ENCODE measurements at regions not wholly inside any gene's neighbourhood (a gene's known extent, or its start where the extent isn't known, plus 50 kb on each side); places are given as distances from the start of the nearest gene placed in this dataset.

DNA sequence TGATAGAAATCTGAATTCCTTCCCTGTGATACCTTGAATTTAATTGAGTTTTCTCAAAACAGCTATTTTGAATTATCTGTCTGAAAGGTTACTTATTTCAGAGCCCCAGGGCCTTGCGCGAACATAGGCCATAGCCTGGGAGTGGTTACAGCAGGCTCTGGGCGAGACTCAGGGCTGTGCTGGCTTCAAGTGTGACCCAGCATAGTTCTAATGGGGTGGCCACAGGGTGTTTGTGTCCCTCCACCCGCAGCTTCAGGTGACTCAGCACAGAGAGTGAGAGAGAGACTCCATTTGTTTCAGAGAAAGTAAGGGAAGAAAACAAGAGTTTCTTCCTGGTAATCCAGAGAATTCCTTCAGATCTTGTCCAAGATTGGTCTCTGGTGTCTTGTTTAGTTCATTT, 137.9 kb upstream of the POU3F3 start:
- H3K9me3 Mint-ChIP-seq, result no peaks in the 10 kb centered on the region
- H3K4me3 Mint-ChIP-seq, result no peak overlapping the region
- WGBS (ENCODE audit: insufficient coverage), result 90% methylated on average over 3 of the region's 4 CpGs
- H3K4me1 ChIP-seq (ENCODE audit: control insufficient read depth in 1 of 2, extremely low read depth in 1 of 2, insufficient read depth in 2 of 2, low read length in 2 of 2), result no peaks in the 10 kb centered on the region
- DNase-seq, result no peak
- POLR2A ChIA-PET, result no interaction called here
- no peak overlapping the region for H3K4me3 ChIP-seq (ENCODE audit: control insufficient read depth in 1 of 2, extremely low read depth in 1 of 2, low read length in 1 of 2)
- H3K36me3 Mint-ChIP-seq, result no peaks in the 10 kb centered on the region
- H3K9me3 ChIP-seq, result no peaks in the 10 kb centered on the region
- no peak overlapping the region for H3K27ac ChIP-seq (ENCODE audit: low read length)
- H3K27me3 ChIP-seq (replicated peaks in 1 of 2; ENCODE audit: control insufficient read depth in 2 of 2, extremely low read depth in 1 of 2, insufficient read depth in 2 of 2, low read length in 1 of 2), result peaks cover 0 to 2% of the 10 kb centered on the region in 2 experiments
- H3K36me3 ChIP-seq (ENCODE audit: control insufficient read depth in 2 of 2, extremely low read depth in 1 of 2, insufficient read depth in 1 of 2, low read length in 1 of 2), result no peaks in the 10 kb centered on the region
- no peak for ATAC-seq (replicated peaks in 1 of 4)
- no peaks in the 10 kb centered on the region for H3K4me1 Mint-ChIP-seq
- H3K27me3 Mint-ChIP-seq, result peaks cover 3 to 8% of the 10 kb centered on the region in 2 donors
- H3K27ac Mint-ChIP-seq, result no peak overlapping the region
- CTCF ChIA-PET, result no interaction called here

DNA sequence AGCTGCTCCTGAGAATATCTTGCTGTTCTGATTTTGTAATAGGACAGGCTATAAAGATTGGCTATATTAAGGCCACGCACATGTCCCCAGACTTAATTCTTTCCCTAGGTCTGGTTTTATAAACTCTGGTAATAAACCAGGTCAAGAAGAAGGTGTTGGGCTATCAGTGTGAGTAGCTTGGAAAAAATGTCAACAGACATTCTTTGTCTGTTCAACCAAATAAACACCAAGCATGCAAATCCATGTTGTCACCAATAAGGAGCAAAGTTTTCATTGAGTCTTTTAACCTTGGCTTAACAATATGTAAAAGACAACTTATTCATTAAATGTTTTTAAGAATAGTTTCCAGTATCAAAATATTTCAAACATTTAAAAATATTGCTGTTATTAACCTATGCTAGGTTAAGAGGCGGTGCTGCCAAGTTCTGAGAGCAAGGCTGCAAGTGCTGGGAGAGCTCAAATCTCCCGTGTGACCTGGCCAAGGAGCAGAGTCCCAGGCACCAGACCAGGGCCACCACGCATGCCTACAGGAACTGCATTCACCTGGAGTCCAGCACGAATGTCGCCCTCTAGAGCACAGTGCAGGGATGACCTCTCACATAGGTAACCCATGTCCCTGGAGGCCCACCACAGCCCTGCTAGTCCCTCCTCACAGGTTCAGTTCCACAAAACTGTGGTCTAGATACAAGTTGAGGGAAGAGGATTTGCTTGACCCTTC, 120.5 kb upstream of the POU3F3 start:
- no peak for ATAC-seq (replicated peaks in 1 of 4)
- H3K27ac ChIP-seq (ENCODE audit: low read length), result no peak overlapping the region
- ChIA-PET POLR2A (no interaction called here), CTCF (interaction anchor here in 1 of 2 donors (0.7 kb wide), 1 partner anchor 40 kb away, joined by 3 read pairs; no protein-coding TSS in a partner anchor)
- Mint-ChIP-seq H3K4me1 (peaks cover 4 to 11% (median 11%) of the 10 kb centered on the region in 3 donors), H3K27ac (no peak overlapping the region), H3K9me3 (peaks cover 7 to 10% (median 9%) of the 10 kb centered on the region in 3 donors), H3K4me3 (no peak overlapping the region), H3K36me3 (no peaks in the 10 kb centered on the region), H3K27me3 (peaks cover 5 to 9% of the 10 kb centered on the region in 2 donors)
- no peaks in the 10 kb centered on the region for H3K36me3 ChIP-seq (ENCODE audit: control insufficient read depth in 2 of 2, extremely low read depth in 1 of 2, insufficient read depth in 1 of 2, low read length in 1 of 2)
- no peak overlapping the region for H3K4me3 ChIP-seq (ENCODE audit: control insufficient read depth in 1 of 2, extremely low read depth in 1 of 2, low read length in 1 of 2)
- 84% methylated on average over 3 of the region's 6 CpGs for WGBS (ENCODE audit: insufficient coverage)
- peaks cover 3% of the 10 kb centered on the region for H3K9me3 ChIP-seq
- H3K27me3 ChIP-seq (replicated peaks in 1 of 2; ENCODE audit: control insufficient read depth in 2 of 2, extremely low read depth in 1 of 2, insufficient read depth in 2 of 2, low read length in 1 of 2), result peaks cover 0 to 3% of the 10 kb centered on the region in 2 experiments
- H3K4me1 ChIP-seq (ENCODE audit: control insufficient read depth in 1 of 2, extremely low read depth in 1 of 2, insufficient read depth in 2 of 2, low read length in 2 of 2), result no peaks in the 10 kb centered on the region
- no peak for DNase-seq

DNA sequence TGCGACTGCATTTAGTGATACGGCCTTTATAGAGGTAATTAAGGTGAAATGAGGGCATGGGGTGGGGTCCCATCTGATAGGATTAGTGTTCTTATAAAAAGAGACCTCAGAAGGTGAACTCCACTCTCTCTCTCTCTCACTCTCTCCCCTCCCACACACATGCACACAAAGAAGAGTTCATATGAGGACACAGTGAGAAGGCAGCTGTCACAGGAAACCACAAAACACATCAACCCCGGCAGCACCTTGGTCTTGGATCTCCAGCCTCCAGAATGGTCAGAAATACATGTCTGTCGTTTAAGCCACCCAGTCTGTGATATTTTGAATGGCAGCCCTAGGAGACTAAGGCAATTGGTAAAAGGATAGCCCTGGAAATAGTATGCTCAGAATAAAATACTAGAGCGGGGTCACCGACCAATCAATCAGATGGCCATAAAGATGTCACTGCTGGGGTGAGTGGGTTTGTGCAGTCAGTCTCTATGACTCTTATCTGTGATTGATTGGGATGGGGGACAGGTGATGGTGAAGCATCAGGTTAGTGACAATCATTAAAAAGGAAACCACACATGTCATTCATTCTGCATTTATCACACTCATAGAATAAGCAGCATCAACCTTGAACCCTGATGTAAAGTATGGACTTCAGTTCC, 118.9 kb upstream of the POU3F3 start:
- H3K27me3 ChIP-seq (replicated peaks in 1 of 2; ENCODE audit: control insufficient read depth in 2 of 2, extremely low read depth in 1 of 2, insufficient read depth in 2 of 2, low read length in 1 of 2), result peaks cover 0 to 3% of the 10 kb centered on the region in 2 experiments
- Mint-ChIP-seq H3K9me3 (peaks cover 4 to 9% (median 7%) of the 10 kb centered on the region in 3 donors), H3K36me3 (no peaks in the 10 kb centered on the region), H3K4me3 (no peak overlapping the region), H3K27me3 (peaks cover 3 to 5% of the 10 kb centered on the region in 2 donors), H3K4me1 (peaks cover 4 to 11% (median 11%) of the 10 kb centered on the region in 3 donors), H3K27ac (no peak overlapping the region)
- CTCF ChIA-PET, result no interaction called here
- 100% methylated on average over 2 of the region's 6 CpGs for WGBS (ENCODE audit: insufficient coverage)
- H3K4me3 ChIP-seq (ENCODE audit: control insufficient read depth in 1 of 2, extremely low read depth in 1 of 2, low read length in 1 of 2), result no peak overlapping the region
- POLR2A ChIA-PET, result no interaction called here
- DNase-seq, result no peak
- H3K27ac ChIP-seq (ENCODE audit: low read length), result no peak overlapping the region
- no peaks in the 10 kb centered on the region for H3K36me3 ChIP-seq (ENCODE audit: control insufficient read depth in 2 of 2, extremely low read depth in 1 of 2, insufficient read depth in 1 of 2, low read length in 1 of 2)
- no peaks in the 10 kb centered on the region for H3K4me1 ChIP-seq (ENCODE audit: control insufficient read depth in 1 of 2, extremely low read depth in 1 of 2, insufficient read depth in 2 of 2, low read length in 2 of 2)
- no peak for ATAC-seq (replicated peaks in 1 of 4)
- H3K9me3 ChIP-seq, result peaks cover 3% of the 10 kb centered on the region

DNA sequence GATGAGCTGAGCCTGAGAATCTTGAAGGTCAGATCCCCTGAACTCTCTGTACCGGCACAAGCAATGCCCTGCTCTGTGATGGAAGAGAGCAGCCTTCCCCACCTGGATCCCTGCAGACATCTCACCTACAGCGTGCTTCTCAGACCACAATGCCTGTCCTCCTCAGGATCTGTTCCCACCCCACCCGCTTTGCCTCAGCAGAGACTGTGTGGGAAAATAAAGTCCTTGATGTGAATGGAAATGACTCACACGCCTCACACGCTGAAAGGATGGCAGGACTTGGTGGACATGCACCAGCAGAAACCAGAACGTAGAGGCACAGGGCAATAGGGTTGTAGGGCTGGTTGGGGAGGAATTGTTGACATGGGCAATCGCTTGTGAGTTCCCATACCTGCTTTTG, 117.9 kb upstream of the POU3F3 start:
- H3K4me1 ChIP-seq (ENCODE audit: control insufficient read depth in 1 of 2, extremely low read depth in 1 of 2, insufficient read depth in 2 of 2, low read length in 2 of 2), result no peaks in the 10 kb centered on the region
- Mint-ChIP-seq H3K4me1 (peaks cover 4 to 11% (median 11%) of the 10 kb centered on the region in 3 donors), H3K9me3 (peaks cover 3 to 4% (median 4%) of the 10 kb centered on the region in 3 donors), H3K36me3 (no peaks in the 10 kb centered on the region), H3K4me3 (no peak overlapping the region), H3K27ac (no peak overlapping the region), H3K27me3 (peaks cover 3 to 5% of the 10 kb centered on the region in 2 donors)
- no peaks in the 10 kb centered on the region for H3K36me3 ChIP-seq (ENCODE audit: control insufficient read depth in 2 of 2, extremely low read depth in 1 of 2, insufficient read depth in 1 of 2, low read length in 1 of 2)
- H3K4me3 ChIP-seq (ENCODE audit: control insufficient read depth in 1 of 2, extremely low read depth in 1 of 2, low read length in 1 of 2), result no peak overlapping the region
- ChIA-PET POLR2A (no interaction called here), CTCF (no interaction called here)
- H3K27ac ChIP-seq (ENCODE audit: low read length), result no peak overlapping the region
- no peaks in the 10 kb centered on the region for H3K9me3 ChIP-seq
- 84% methylated on average over 4 of the region's 7 CpGs for WGBS (ENCODE audit: insufficient coverage)
- H3K27me3 ChIP-seq (replicated peaks in 1 of 2; ENCODE audit: control insufficient read depth in 2 of 2, extremely low read depth in 1 of 2, insufficient read depth in 2 of 2, low read length in 1 of 2), result peaks cover 0 to 3% of the 10 kb centered on the region in 2 experiments
- DNase-seq (no peak), ATAC-seq (replicated peaks in 1 of 4) (no peak)

DNA sequence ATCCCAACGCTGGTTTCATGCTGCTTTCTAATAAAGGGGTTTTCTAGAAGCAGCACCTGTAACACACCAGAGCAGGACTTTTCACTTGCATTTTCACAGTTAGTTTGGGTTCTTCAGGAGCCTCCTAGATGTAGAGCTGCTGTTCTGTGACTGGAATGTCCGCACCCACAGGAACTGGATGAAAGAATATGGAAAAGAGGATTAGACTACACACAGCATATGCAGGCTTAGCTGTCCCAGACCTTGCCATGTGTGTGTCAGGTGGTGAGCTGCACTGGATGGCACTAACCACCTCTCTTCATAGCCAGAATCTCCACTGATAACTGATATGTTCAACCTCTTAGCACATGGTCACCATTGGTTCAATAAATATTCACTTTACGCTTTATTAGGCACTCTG, 112.1 kb upstream of the POU3F3 start:
- H3K4me1 ChIP-seq (ENCODE audit: control insufficient read depth in 1 of 2, extremely low read depth in 1 of 2, insufficient read depth in 2 of 2, low read length in 2 of 2), result no peaks in the 10 kb centered on the region
- no peak for ATAC-seq (replicated peaks in 1 of 4)

DNA sequence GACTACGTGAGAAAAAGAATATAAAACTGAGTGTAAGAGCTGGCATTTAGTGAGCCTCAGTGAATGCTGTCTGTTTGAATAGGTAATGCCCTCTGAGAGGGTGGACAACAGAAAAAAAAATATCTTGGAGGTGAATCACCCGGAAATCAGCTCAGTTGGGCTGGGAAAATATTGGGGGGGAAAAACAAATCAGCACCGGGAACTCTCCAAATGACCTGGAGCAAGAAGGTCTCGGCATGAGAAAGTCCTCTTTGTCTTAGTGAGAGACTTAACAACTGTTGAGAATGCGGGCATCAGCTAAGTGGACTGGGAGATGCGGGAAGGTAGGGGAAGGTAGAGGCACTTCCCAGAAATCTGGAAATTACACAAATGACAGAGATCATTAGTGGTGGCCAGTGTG, 109.4 kb upstream of the POU3F3 start:
- H3K36me3 Mint-ChIP-seq, result no peaks in the 10 kb centered on the region
- ChIA-PET CTCF (no interaction called here), POLR2A (no interaction called here)
- H3K27me3 ChIP-seq (replicated peaks in 1 of 2; ENCODE audit: control insufficient read depth in 2 of 2, extremely low read depth in 1 of 2, insufficient read depth in 2 of 2, low read length in 1 of 2), result no peaks in the 10 kb centered on the region
- H3K4me1 Mint-ChIP-seq, result no peaks in the 10 kb centered on the region
- H3K9me3 Mint-ChIP-seq, result no peaks in the 10 kb centered on the region
- H3K36me3 ChIP-seq (ENCODE audit: control insufficient read depth in 2 of 2, extremely low read depth in 1 of 2, insufficient read depth in 1 of 2, low read length in 1 of 2), result no peaks in the 10 kb centered on the region
- H3K27ac ChIP-seq (ENCODE audit: low read length), result no peak overlapping the region
- 91% methylated on average over 3 of the region's 6 CpGs for WGBS (ENCODE audit: insufficient coverage)
- H3K27ac Mint-ChIP-seq, result no peak overlapping the region
- no peak overlapping the region for H3K4me3 ChIP-seq (ENCODE audit: control insufficient read depth in 1 of 2, extremely low read depth in 1 of 2, low read length in 1 of 2)
- H3K4me1 ChIP-seq (ENCODE audit: control insufficient read depth in 1 of 2, extremely low read depth in 1 of 2, insufficient read depth in 2 of 2, low read length in 2 of 2), result no peaks in the 10 kb centered on the region
- H3K27me3 Mint-ChIP-seq, result peaks cover 0 to 3% of the 10 kb centered on the region in 2 donors
- H3K4me3 Mint-ChIP-seq, result no peak overlapping the region
- ATAC-seq (replicated peaks in 1 of 4), result no peak
- no peaks in the 10 kb centered on the region for H3K9me3 ChIP-seq
- no peak for DNase-seq

More for the DNA sequence above, 112.1 kb upstream of the POU3F3 start:
- ChIA-PET POLR2A (no interaction called here), CTCF (no interaction called here)
- peaks cover 0 to 3% of the 10 kb centered on the region in 2 donors for H3K27me3 Mint-ChIP-seq
- Histone ChIP-seq H3K27ac (ENCODE audit: low read length) (no peak overlapping the region), H3K9me3 (no peaks in the 10 kb centered on the region), H3K27me3 (replicated peaks in 1 of 2; ENCODE audit: control insufficient read depth in 2 of 2, extremely low read depth in 1 of 2, insufficient read depth in 2 of 2, low read length in 1 of 2) (no peaks in the 10 kb centered on the region), H3K36me3 (ENCODE audit: control insufficient read depth in 2 of 2, extremely low read depth in 1 of 2, insufficient read depth in 1 of 2, low read length in 1 of 2) (no peaks in the 10 kb centered on the region), H3K4me3 (ENCODE audit: control insufficient read depth in 1 of 2, extremely low read depth in 1 of 2, low read length in 1 of 2) (no peak overlapping the region)
- H3K4me1 Mint-ChIP-seq, result no peaks in the 10 kb centered on the region
- WGBS (ENCODE audit: insufficient coverage), result 80% methylated on average over 1 of the region's 3 CpGs
- no peaks in the 10 kb centered on the region for H3K36me3 Mint-ChIP-seq
- no peak overlapping the region for H3K27ac Mint-ChIP-seq
- no peak for DNase-seq
- H3K4me3 Mint-ChIP-seq, result no peak overlapping the region
- H3K9me3 Mint-ChIP-seq, result no peaks in the 10 kb centered on the region

All from T-cell (primary cell).